Endodermal cell (in vitro differentiated cells): ENCODE measurements at regions not wholly inside any gene's neighbourhood (a gene's known extent, or its start where the extent isn't known, plus 50 kb on each side); places are given as distances from the start of the nearest gene placed in this dataset.
"Not testable (repeated sequence)": the region's sequence is repeated elsewhere in the genome, so short reads cannot be mapped to it uniquely, and the experiment has no call there.

Experiments used
- DNase-seq: peaks from one replicate; pipeline ENCODE4 v3.0.0-alpha.2; 2017
- H3K27ac ChIP-seq: 2 replicates; pipeline ENCODE4 v1.5.1; 2013; ENCODE audit warnings: mild to moderate bottlenecking, low read depth, low read length, moderate library complexity
- H3K27me3 ChIP-seq: 2 replicates; pipeline ENCODE4 v1.6.1; 2013; ENCODE audit warnings: mild to moderate bottlenecking, low read length, moderate library complexity; ENCODE audit not compliant: insufficient read depth, control insufficient read depth, poor library complexity, severe bottlenecking
- H3K36me3 ChIP-seq: 2 replicates; pipeline ENCODE4 v1.7.0; 2013; ENCODE audit warnings: mild to moderate bottlenecking, low read length, moderate library complexity; ENCODE audit not compliant: control insufficient read depth, insufficient read depth
- H3K4me1 ChIP-seq: one replicate; pipeline ENCODE4 v1.7.0; 2013; ENCODE audit warnings: low read length; ENCODE audit not compliant: control insufficient read depth, insufficient read depth
- H3K4me3 ChIP-seq: 2 replicates; pipeline ENCODE4 v1.5.1; 2013; ENCODE audit warnings: mild to moderate bottlenecking, low read length, moderate library complexity
- H3K9ac ChIP-seq: 2 replicates; pipeline ENCODE4 v1.6.1; 2013; ENCODE audit warnings: mild to moderate bottlenecking, low read length, moderate library complexity; ENCODE audit not compliant: poor library complexity, severe bottlenecking; ENCODE audit errors: extremely low read depth
- H3K9me3 ChIP-seq: 2 replicates; pipeline ENCODE4 v1.6.1; 2013; ENCODE audit warnings: mild to moderate bottlenecking, low read length, moderate library complexity; ENCODE audit not compliant: control insufficient read depth
- H3K27ac Mint-ChIP-seq: 2 replicates; pipeline ENCODE4 v1.8.0; 2020; ENCODE audit warnings: mixed read lengths
- H3K27me3 Mint-ChIP-seq: 2 replicates; pipeline ENCODE4 v1.8.0; 2021; ENCODE audit warnings: mild to moderate bottlenecking, mixed read lengths; ENCODE audit not compliant: insufficient read depth
- H3K36me3 Mint-ChIP-seq: 2 replicates; pipeline ENCODE4 v1.8.0; 2020; ENCODE audit warnings: low read depth, mixed read lengths
- H3K4me1 Mint-ChIP-seq: 2 replicates; pipeline ENCODE4 v1.8.0; 2020; ENCODE audit warnings: mixed read lengths
- H3K4me3 Mint-ChIP-seq: 2 replicates; pipeline ENCODE4 v1.8.0; 2020; ENCODE audit warnings: mild to moderate bottlenecking, moderate library complexity, mixed read lengths
- H3K9me3 Mint-ChIP-seq: 2 replicates; pipeline ENCODE4 v1.8.0; 2020; ENCODE audit warnings: mild to moderate bottlenecking, mixed read lengths
- CTCF ChIP-seq: fragments of 200-600 bp; sonication (generic); conservative IDR thresholded peaks from 2 replicates; pipeline ENCODE4 v1.5.0; 2021; ENCODE audit warnings: antibody characterized with exemption, mild to moderate bottlenecking
- WGBS, 2 experiments: methylation state at CpG; one replicate each; pipeline versions ENCODE4 v1.1.5 to v1.1.7; 2013; ENCODE audit warnings: missing lambda C conversion rate in 2 of 2, mixed read lengths in 1 of 2; ENCODE audit not compliant: insufficient coverage in 1 of 2, insufficient read length in 1 of 2; 5-methylcytosine and 5-hydroxymethylcytosine counted together

- H3K36me3 ChIP-seq, result no peaks in the 10 kb centered on the region
- Mint-ChIP-seq H3K27me3 (no peaks in the 10 kb centered on the region), H3K4me3 (no peak overlapping the region), H3K36me3 (peaks cover 9% of the 10 kb centered on the region), H3K4me1 (peaks cover 9% of the 10 kb centered on the region), H3K9me3 (peaks cover 19% of the 10 kb centered on the region), H3K27ac (peak overlapping the region; percentile 63)
- no peak overlapping the region for H3K4me3 ChIP-seq
- 47 to 57% methylated on average over 7 to 11 of the region's 11 CpGs for WGBS, 2 experiments
- no peaks in the 10 kb centered on the region for H3K27me3 ChIP-seq
- peak; percentile 81 for TF ChIP-seq CTCF
- no peak overlapping the region for H3K9ac ChIP-seq
- DNase-seq, result peak; percentile 81
- H3K4me1 ChIP-seq, result no peaks in the 10 kb centered on the region
- peaks cover 19% of the 10 kb centered on the region for H3K9me3 ChIP-seq
- H3K27ac ChIP-seq, result no peak overlapping the region
These were observed 130.5 kb downstream of the ZFP64 start for GRCh38 chr20:52060794-52061714.

GRCh38 chr20:52057133-52057532 is 134.4 kb downstream of the ZFP64 start:
- H3K27me3 Mint-ChIP-seq, result not testable (repeated sequence)
- 94% methylated on average over 3 of the region's 3 CpGs; no CpG with 5 or more reads in 1 of the 2 experiments for WGBS, 2 experiments
- peaks cover 24% of the 10 kb centered on the region for H3K9me3 Mint-ChIP-seq

GRCh38 chr20:52056203-52057062 is 135.1 kb downstream of the ZFP64 start:
- TF ChIP-seq CTCF, result no peak
- no peak overlapping the region for H3K4me3 Mint-ChIP-seq

More at GRCh38 chr20:52057133-52057532, 134.4 kb downstream of the ZFP64 start:
- not testable (repeated sequence) for DNase-seq, H3K36me3 ChIP-seq, H3K27ac Mint-ChIP-seq, H3K9ac ChIP-seq, H3K4me1 Mint-ChIP-seq, H3K4me1 ChIP-seq, H3K4me3 Mint-ChIP-seq, H3K4me3 ChIP-seq, H3K27me3 ChIP-seq, H3K27ac ChIP-seq
- H3K9me3 ChIP-seq, result peaks cover 26% of the 10 kb centered on the region
- peaks cover 13% of the 10 kb centered on the region for H3K36me3 Mint-ChIP-seq

More at GRCh38 chr20:52056203-52057062, 135.1 kb downstream of the ZFP64 start:
- Mint-ChIP-seq H3K36me3 (peaks cover 13% of the 10 kb centered on the region), H3K27ac (no peak overlapping the region), H3K9me3 (peaks cover 24% of the 10 kb centered on the region), H3K4me1 (peaks cover 9% of the 10 kb centered on the region), H3K27me3 (no peaks in the 10 kb centered on the region)
- Histone ChIP-seq H3K27me3 (no peaks in the 10 kb centered on the region), H3K9ac (no peak overlapping the region), H3K36me3 (no peaks in the 10 kb centered on the region), H3K27ac (no peak overlapping the region), H3K4me3 (no peak overlapping the region), H3K9me3 (peaks cover 26% of the 10 kb centered on the region), H3K4me1 (no peaks in the 10 kb centered on the region)
- no peak for DNase-seq
